GM23338 (cell line): ENCODE measurements at regions not wholly inside any gene's neighbourhood (a gene's known extent, or its start where the extent isn't known, plus 50 kb on each side); places are given as distances from the start of the nearest gene placed in this dataset.

Experiments
- CREB1 ChIP-seq: fragments of 250-450 bp; sonication (Bioruptor Pico); IDR thresholded peaks from 2 replicates; pipeline ENCODE4 v1.5.0; 2020; ENCODE audit warnings: low read depth, mild to moderate bottlenecking, moderate library complexity
- EZH2 ChIP-seq: fragments of 200-600 bp; sonication (generic); IDR thresholded peaks from one replicate; pipeline ENCODE4 v1.8.0; 2017; ENCODE audit warnings: antibody characterized with exemption, mild to moderate bottlenecking, low read depth; ENCODE audit not compliant: unreplicated experiment
- JUNB ChIP-seq: IDR thresholded peaks from one replicate; pipeline ENCODE4 v1.6.1; 2016; ENCODE audit warnings: antibody characterized with exemption; ENCODE audit not compliant: unreplicated experiment
- POLR2AphosphoS5 ChIP-seq: IDR thresholded peaks from 2 replicates; pipeline ENCODE4 v1.6.1; 2016; ENCODE audit warnings: antibody characterized with exemption, low read depth
- ZNF114 ChIP-seq: fragments of 250-450 bp; sonication (Bioruptor Pico); IDR thresholded peaks from 2 replicates; pipeline ENCODE4 v1.5.0; 2020; ENCODE audit warnings: mild to moderate bottlenecking, moderate library complexity
- TF ChIP-seq, protein P1 (sequence below), 2 experiments: fragments of 200-600 bp in 1 of 2; sonication (generic) in 1 of 2; conservative IDR thresholded peaks; 2 replicates each; pipeline versions ENCODE4 v1.5.1 to v1.6.1; 2016 to 2017; ENCODE audit warnings: antibody characterized with exemption in 2 of 2, low read depth in 2 of 2, mild to moderate bottlenecking in 2 of 2, moderate library complexity in 1 of 2
- TF ChIP-seq, protein P2 (sequence below): IDR thresholded peaks from one replicate; pipeline ENCODE4 v1.6.1; 2018; ENCODE audit warnings: antibody characterized with exemption; ENCODE audit not compliant: unreplicated experiment
- TF ChIP-seq, protein P3 (sequence below): IDR thresholded peaks from 2 replicates; pipeline ENCODE4 v1.6.1; 2016; ENCODE audit warnings: antibody characterized with exemption

DNA sequence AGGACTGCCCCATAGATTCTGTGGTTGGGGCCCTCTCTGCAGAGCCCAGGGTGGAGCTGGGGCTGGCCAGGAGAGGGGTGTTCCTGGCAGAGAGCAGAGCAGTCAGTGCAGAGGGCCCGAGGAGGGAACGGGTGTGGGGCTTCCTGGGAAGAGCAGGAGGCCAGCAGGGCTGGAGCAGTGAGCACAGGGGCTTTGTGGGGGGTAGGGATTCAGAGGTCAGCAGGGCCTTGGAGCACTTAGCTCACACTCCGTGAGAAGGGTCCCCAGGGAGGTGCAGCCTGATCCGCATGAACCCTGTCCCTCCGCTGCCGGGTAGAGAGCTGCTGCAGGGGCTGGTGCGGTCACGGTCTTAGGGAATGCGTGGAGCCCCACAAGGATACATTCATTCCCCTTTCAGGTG lies 113.0 kb upstream of the CIBAR2 start:
- TF ChIP-seq EZH2, result no peak
- TF ChIP-seq, protein P1, sequence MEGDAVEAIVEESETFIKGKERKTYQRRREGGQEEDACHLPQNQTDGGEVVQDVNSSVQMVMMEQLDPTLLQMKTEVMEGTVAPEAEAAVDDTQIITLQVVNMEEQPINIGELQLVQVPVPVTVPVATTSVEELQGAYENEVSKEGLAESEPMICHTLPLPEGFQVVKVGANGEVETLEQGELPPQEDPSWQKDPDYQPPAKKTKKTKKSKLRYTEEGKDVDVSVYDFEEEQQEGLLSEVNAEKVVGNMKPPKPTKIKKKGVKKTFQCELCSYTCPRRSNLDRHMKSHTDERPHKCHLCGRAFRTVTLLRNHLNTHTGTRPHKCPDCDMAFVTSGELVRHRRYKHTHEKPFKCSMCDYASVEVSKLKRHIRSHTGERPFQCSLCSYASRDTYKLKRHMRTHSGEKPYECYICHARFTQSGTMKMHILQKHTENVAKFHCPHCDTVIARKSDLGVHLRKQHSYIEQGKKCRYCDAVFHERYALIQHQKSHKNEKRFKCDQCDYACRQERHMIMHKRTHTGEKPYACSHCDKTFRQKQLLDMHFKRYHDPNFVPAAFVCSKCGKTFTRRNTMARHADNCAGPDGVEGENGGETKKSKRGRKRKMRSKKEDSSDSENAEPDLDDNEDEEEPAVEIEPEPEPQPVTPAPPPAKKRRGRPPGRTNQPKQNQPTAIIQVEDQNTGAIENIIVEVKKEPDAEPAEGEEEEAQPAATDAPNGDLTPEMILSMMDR (conservative IDR thresholded peaks at IDR 0.05; ENCODE audit: low read depth in 2 of 2), result no peak
- TF ChIP-seq, protein P2, sequence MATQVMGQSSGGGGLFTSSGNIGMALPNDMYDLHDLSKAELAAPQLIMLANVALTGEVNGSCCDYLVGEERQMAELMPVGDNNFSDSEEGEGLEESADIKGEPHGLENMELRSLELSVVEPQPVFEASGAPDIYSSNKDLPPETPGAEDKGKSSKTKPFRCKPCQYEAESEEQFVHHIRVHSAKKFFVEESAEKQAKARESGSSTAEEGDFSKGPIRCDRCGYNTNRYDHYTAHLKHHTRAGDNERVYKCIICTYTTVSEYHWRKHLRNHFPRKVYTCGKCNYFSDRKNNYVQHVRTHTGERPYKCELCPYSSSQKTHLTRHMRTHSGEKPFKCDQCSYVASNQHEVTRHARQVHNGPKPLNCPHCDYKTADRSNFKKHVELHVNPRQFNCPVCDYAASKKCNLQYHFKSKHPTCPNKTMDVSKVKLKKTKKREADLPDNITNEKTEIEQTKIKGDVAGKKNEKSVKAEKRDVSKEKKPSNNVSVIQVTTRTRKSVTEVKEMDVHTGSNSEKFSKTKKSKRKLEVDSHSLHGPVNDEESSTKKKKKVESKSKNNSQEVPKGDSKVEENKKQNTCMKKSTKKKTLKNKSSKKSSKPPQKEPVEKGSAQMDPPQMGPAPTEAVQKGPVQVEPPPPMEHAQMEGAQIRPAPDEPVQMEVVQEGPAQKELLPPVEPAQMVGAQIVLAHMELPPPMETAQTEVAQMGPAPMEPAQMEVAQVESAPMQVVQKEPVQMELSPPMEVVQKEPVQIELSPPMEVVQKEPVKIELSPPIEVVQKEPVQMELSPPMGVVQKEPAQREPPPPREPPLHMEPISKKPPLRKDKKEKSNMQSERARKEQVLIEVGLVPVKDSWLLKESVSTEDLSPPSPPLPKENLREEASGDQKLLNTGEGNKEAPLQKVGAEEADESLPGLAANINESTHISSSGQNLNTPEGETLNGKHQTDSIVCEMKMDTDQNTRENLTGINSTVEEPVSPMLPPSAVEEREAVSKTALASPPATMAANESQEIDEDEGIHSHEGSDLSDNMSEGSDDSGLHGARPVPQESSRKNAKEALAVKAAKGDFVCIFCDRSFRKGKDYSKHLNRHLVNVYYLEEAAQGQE, result no peak
- TF ChIP-seq, protein P3, sequence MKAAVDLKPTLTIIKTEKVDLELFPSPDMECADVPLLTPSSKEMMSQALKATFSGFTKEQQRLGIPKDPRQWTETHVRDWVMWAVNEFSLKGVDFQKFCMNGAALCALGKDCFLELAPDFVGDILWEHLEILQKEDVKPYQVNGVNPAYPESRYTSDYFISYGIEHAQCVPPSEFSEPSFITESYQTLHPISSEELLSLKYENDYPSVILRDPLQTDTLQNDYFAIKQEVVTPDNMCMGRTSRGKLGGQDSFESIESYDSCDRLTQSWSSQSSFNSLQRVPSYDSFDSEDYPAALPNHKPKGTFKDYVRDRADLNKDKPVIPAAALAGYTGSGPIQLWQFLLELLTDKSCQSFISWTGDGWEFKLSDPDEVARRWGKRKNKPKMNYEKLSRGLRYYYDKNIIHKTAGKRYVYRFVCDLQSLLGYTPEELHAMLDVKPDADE, result no peak
- TF ChIP-seq CREB1 (CRISPR knock-in tag), result no peak
- no peak for TF ChIP-seq POLR2AphosphoS5
- no peak for TF ChIP-seq ZNF114 (CRISPR knock-in tag)
- TF ChIP-seq JUNB, result no peak
